IPS DF 4.7 (cell line): ENCODE measurements at regions not wholly inside any gene's neighbourhood (a gene's known extent, or its start where the extent isn't known, plus 50 kb on each side); places are given as distances from the start of the nearest gene placed in this dataset.
"Not testable (repeated sequence)": the region's sequence is repeated elsewhere in the genome, so short reads cannot be mapped to it uniquely, and the experiment has no call there.

Source experiments
- DNase-seq: peaks from one replicate; pipeline ENCODE4 v3.0.0-alpha.2; 2013; ENCODE audit warnings: low spot score; ENCODE audit errors: extremely low read depth

GRCh38 chr13:82627183-82627582 is 1255.1 kb downstream of the SLITRK1 start:
- no peak for DNase-seq

GRCh38 chr13:82625717-82626116 is 1256.6 kb downstream of the SLITRK1 start:
- no peak for DNase-seq

- DNase-seq = no peak
These were observed 1267.2 kb downstream of the SLITRK1 start for GRCh38 chr13:82615043-82615442.

GRCh38 chr13:82614086-82614485 is 1268.2 kb downstream of the SLITRK1 start:
- DNase-seq = no peak

GRCh38 chr13:82606008-82606407 is 1276.3 kb downstream of the SLITRK1 start:
- no peak for DNase-seq

GRCh38 chr13:82597747-82598146 is 1284.5 kb downstream of the SLITRK1 start:
- DNase-seq = peak; percentile 7

GRCh38 chr13:82593239-82593638 is 1289.0 kb downstream of the SLITRK1 start:
- no peak for DNase-seq

GRCh38 chr13:82571653-82572052 is 1310.6 kb downstream of the SLITRK1 start:
- no peak for DNase-seq

- no peak for DNase-seq
These were observed 1312.7 kb downstream of the SLITRK1 start for GRCh38 chr13:82569581-82569980.

GRCh38 chr13:82566864-82567263 is 1315.4 kb downstream of the SLITRK1 start:
- DNase-seq = no peak

- no peak for DNase-seq
These were observed 1317.1 kb downstream of the SLITRK1 start for GRCh38 chr13:82565201-82565600.

GRCh38 chr13:82560889-82561288 is 1321.4 kb downstream of the SLITRK1 start:
- no peak for DNase-seq

- DNase-seq = no peak
These were observed 1359.4 kb downstream of the SLITRK1 start for GRCh38 chr13:82522872-82523271.

GRCh38 chr13:82506805-82507414 is 1375.4 kb downstream of the SLITRK1 start:
- DNase-seq = no peak

- DNase-seq = no peak
These were observed 1380.4 kb downstream of the SLITRK1 start for GRCh38 chr13:82501834-82502233.

GRCh38 chr13:82480415-82480814 is 1401.9 kb downstream of the SLITRK1 start:
- DNase-seq = no peak

GRCh38 chr13:82477436-82477835 is 1404.8 kb downstream of the SLITRK1 start:
- no peak for DNase-seq

- DNase-seq = no peak
These were observed 1414.6 kb downstream of the SLITRK1 start for GRCh38 chr13:82467626-82468025.

GRCh38 chr13:82459575-82459974 is 1422.7 kb downstream of the SLITRK1 start:
- DNase-seq = not testable (repeated sequence)

- DNase-seq = no peak
These were observed 1424.1 kb downstream of the SLITRK1 start for GRCh38 chr13:82458169-82458568.

- not testable (repeated sequence) for DNase-seq
These were observed 1424.7 kb downstream of the SLITRK1 start for GRCh38 chr13:82457548-82457947.

- no peak for DNase-seq
These were observed 1434.7 kb downstream of the SLITRK1 start for GRCh38 chr13:82447416-82448077.
